Body of pancreas (tissue), 4 donors: ENCODE measurements at regions not wholly inside any gene's neighbourhood (a gene's known extent, or its start where the extent isn't known, plus 50 kb on each side); places are given as distances from the start of the nearest gene placed in this dataset.

Experiments
- CTCF ChIP-seq, 7 experiments: fragments of 450-650 bp in 4 of 7; fragments of 200-600 bp in 3 of 7; sonication (generic) in 3 of 7; IDR thresholded peaks; one replicate each; pipeline ENCODE4 v1.5.1; 2016 to 2019; ENCODE audit warnings: antibody characterized with exemption in 7 of 7
- POLR2A ChIP-seq, 3 donors: fragments of 450-650 bp; IDR thresholded peaks; one replicate each; pipeline ENCODE4 v1.6.1; 2016; ENCODE audit warnings: antibody characterized with exemption in 3 of 3, mild to moderate bottlenecking in 2 of 3

DNA sequence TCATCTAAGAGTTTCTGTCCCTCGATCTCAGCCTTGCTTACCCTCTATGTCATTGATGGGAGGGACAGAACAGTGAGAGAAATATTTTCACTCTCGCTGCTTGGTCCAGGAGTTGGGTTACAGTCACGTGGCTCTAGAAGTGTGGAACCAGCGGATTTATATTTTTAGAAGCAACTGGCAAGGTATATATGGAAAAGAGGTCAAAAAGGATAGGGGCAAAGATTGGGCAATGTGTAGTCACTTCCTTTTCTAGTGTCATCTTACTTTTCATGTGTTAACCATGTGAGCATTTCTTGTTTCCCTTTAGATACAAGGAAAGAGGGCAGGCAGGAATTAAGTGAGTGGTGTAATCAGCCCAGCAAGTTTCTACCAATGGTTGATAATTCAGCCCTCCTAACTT, 111.5 kb upstream of the ZNF366 start:
- no peak for TF ChIP-seq CTCF (IDR thresholded peaks at IDR 0.05)
- TF ChIP-seq POLR2A (IDR thresholded peaks at IDR 0.05) = no peak
